Endothelial cell (in vitro differentiated cells): ENCODE measurements at regions not wholly inside any gene's neighbourhood (a gene's known extent, or its start where the extent isn't known, plus 50 kb on each side); places are given as distances from the start of the nearest gene placed in this dataset.
"Not testable (repeated sequence)": the region's sequence is repeated elsewhere in the genome, so short reads cannot be mapped to it uniquely, and the experiment has no call there.

Experiments used
- DNase-seq: peaks from one replicate; pipeline ENCODE4 v3.0.0; 2021; ENCODE audit warnings: low spot score
- H3K27ac Mint-ChIP-seq: one replicate; pipeline ENCODE4 v1.8.0; 2021; ENCODE audit warnings: mixed read lengths, inconsistent platforms; ENCODE audit not compliant: unreplicated experiment
- H3K27me3 Mint-ChIP-seq: one replicate; pipeline ENCODE4 v1.8.0; 2021; ENCODE audit warnings: mild to moderate bottlenecking, moderate library complexity, mixed read lengths, inconsistent platforms; ENCODE audit not compliant: unreplicated experiment
- H3K36me3 Mint-ChIP-seq: one replicate; pipeline ENCODE4 v1.8.0; 2021; ENCODE audit warnings: mild to moderate bottlenecking, low read depth, mixed read lengths, inconsistent platforms; ENCODE audit not compliant: unreplicated experiment
- H3K4me1 Mint-ChIP-seq: one replicate; pipeline ENCODE4 v1.8.0; 2021; ENCODE audit warnings: mild to moderate bottlenecking, mixed read lengths, inconsistent platforms; ENCODE audit not compliant: unreplicated experiment
- H3K4me3 Mint-ChIP-seq: one replicate; pipeline ENCODE4 v1.8.0; 2021; ENCODE audit warnings: mild to moderate bottlenecking, mixed read lengths, inconsistent platforms; ENCODE audit not compliant: unreplicated experiment
- H3K9me3 Mint-ChIP-seq: one replicate; pipeline ENCODE4 v1.8.0; 2021; ENCODE audit warnings: mixed read lengths, inconsistent platforms; ENCODE audit not compliant: unreplicated experiment
- CTCF ChIP-seq: fragments of 200-600 bp; sonication (generic); IDR thresholded peaks from one replicate; pipeline ENCODE4 v1.5.0; 2021; ENCODE audit warnings: antibody characterized with exemption; ENCODE audit not compliant: unreplicated experiment

GRCh38 chr12:97985834-97986233, 523.2 kb downstream of the RMST start:
- H3K9me3 Mint-ChIP-seq: no peaks in the 10 kb centered on the region
- no peaks in the 10 kb centered on the region for H3K4me1 Mint-ChIP-seq
- no peak overlapping the region for H3K4me3 Mint-ChIP-seq
- no peaks in the 10 kb centered on the region for H3K27me3 Mint-ChIP-seq
- DNase-seq: no peak
- no peak overlapping the region for H3K27ac Mint-ChIP-seq
- H3K36me3 Mint-ChIP-seq: no peaks in the 10 kb centered on the region
- no peak for TF ChIP-seq CTCF

- not testable (repeated sequence) for DNase-seq, H3K27ac Mint-ChIP-seq, H3K27me3 Mint-ChIP-seq, H3K4me3 Mint-ChIP-seq, H3K36me3 Mint-ChIP-seq, H3K4me1 Mint-ChIP-seq, H3K9me3 Mint-ChIP-seq
These were observed 526.0 kb downstream of the RMST start for GRCh38 chr12:97988588-97988987.

- peaks cover 3% of the 10 kb centered on the region for H3K36me3 Mint-ChIP-seq
- no peak for TF ChIP-seq CTCF
- H3K9me3 Mint-ChIP-seq: no peaks in the 10 kb centered on the region
- no peaks in the 10 kb centered on the region for H3K4me1 Mint-ChIP-seq
- no peak overlapping the region for H3K27ac Mint-ChIP-seq
- no peaks in the 10 kb centered on the region for H3K27me3 Mint-ChIP-seq
- no peak for DNase-seq
- no peak overlapping the region for H3K4me3 Mint-ChIP-seq
These were observed 525.9 kb upstream of the TMPO start for GRCh38 chr12:97989366-97989940.

GRCh38 chr12:97994746-97995484, 520.5 kb upstream of the TMPO start:
- DNase-seq: no peak
- Mint-ChIP-seq H3K36me3 (peaks cover 3% of the 10 kb centered on the region), H3K27ac (no peak overlapping the region), H3K27me3 (no peaks in the 10 kb centered on the region), H3K4me3 (no peak overlapping the region), H3K9me3 (no peaks in the 10 kb centered on the region), H3K4me1 (no peaks in the 10 kb centered on the region)
- TF ChIP-seq CTCF: no peak

- Mint-ChIP-seq H3K9me3 (no peaks in the 10 kb centered on the region), H3K4me1 (no peaks in the 10 kb centered on the region), H3K4me3 (no peak overlapping the region), H3K36me3 (peaks cover 3% of the 10 kb centered on the region), H3K27me3 (no peaks in the 10 kb centered on the region), H3K27ac (no peak overlapping the region)
- no peak for TF ChIP-seq CTCF
- no peak for DNase-seq
These were observed 519.8 kb upstream of the TMPO start for GRCh38 chr12:97995559-97995958.
